HUES6 (cell line): ENCODE measurements at regions not wholly inside any gene's neighbourhood (a gene's known extent, or its start where the extent isn't known, plus 50 kb on each side); places are given as distances from the start of the nearest gene placed in this dataset.
"Not testable (repeated sequence)": the region's sequence is repeated elsewhere in the genome, so short reads cannot be mapped to it uniquely, and the experiment has no call there.

ENCODE experiments used
- H3K27ac ChIP-seq: 2 replicates; pipeline ENCODE4 v1.7.0; 2013; ENCODE audit warnings: low read depth, mild to moderate bottlenecking, low read length, inconsistent platforms
- H3K27me3 ChIP-seq: 2 replicates; pipeline ENCODE4 v1.6.1; 2013; ENCODE audit warnings: low read length; ENCODE audit not compliant: control insufficient read depth, insufficient read depth
- H3K36me3 ChIP-seq: 2 replicates; pipeline ENCODE4 v1.6.1; 2013; ENCODE audit warnings: low read length; ENCODE audit not compliant: control insufficient read depth, insufficient read depth
- H3K4me1 ChIP-seq: 2 replicates; pipeline ENCODE4 v1.6.1; 2013; ENCODE audit warnings: low read length; ENCODE audit not compliant: control insufficient read depth, insufficient read depth
- H3K4me3 ChIP-seq: 2 replicates; pipeline ENCODE4 v1.5.1; 2013; ENCODE audit warnings: low read depth, low read length
- H3K9ac ChIP-seq: one replicate; pipeline ENCODE4 v1.6.1; 2013; ENCODE audit warnings: mild to moderate bottlenecking, low read length
- H3K9me3 ChIP-seq: 2 replicates; pipeline ENCODE4 v1.6.1; 2013; ENCODE audit warnings: low read depth, low read length; ENCODE audit not compliant: control insufficient read depth, insufficient read depth

GRCh38 chr12:127043731-127044130 is 1223.2 kb upstream of the TMEM132C start:
- Histone ChIP-seq H3K27ac (no peak overlapping the region), H3K9ac (no peak overlapping the region), H3K9me3 (no peaks in the 10 kb centered on the region), H3K27me3 (no peaks in the 10 kb centered on the region), H3K4me3 (no peak overlapping the region), H3K36me3 (no peaks in the 10 kb centered on the region), H3K4me1 (no peaks in the 10 kb centered on the region)

GRCh38 chr12:127044836-127045235 is 1222.1 kb upstream of the TMEM132C start:
- H3K9ac ChIP-seq: no peak overlapping the region
- no peaks in the 10 kb centered on the region for H3K9me3 ChIP-seq
- no peak overlapping the region for H3K4me3 ChIP-seq
- no peak overlapping the region for H3K27ac ChIP-seq
- no peaks in the 10 kb centered on the region for H3K4me1 ChIP-seq
- no peaks in the 10 kb centered on the region for H3K36me3 ChIP-seq
- no peaks in the 10 kb centered on the region for H3K27me3 ChIP-seq

GRCh38 chr12:127046467-127046866 is 1220.5 kb upstream of the TMEM132C start:
- Histone ChIP-seq H3K27ac (no peak overlapping the region), H3K9me3 (peaks cover 2% of the 10 kb centered on the region), H3K4me3 (no peak overlapping the region), H3K36me3 (no peaks in the 10 kb centered on the region), H3K27me3 (no peaks in the 10 kb centered on the region), H3K9ac (no peak overlapping the region), H3K4me1 (no peaks in the 10 kb centered on the region)

GRCh38 chr12:127048057-127048456 is 1218.9 kb upstream of the TMEM132C start:
- Histone ChIP-seq H3K27me3 (no peaks in the 10 kb centered on the region), H3K9me3 (peaks cover 5% of the 10 kb centered on the region), H3K4me1 (no peaks in the 10 kb centered on the region), H3K4me3 (no peak overlapping the region), H3K36me3 (no peaks in the 10 kb centered on the region), H3K27ac (no peak overlapping the region), H3K9ac (no peak overlapping the region)

- H3K9me3 ChIP-seq, H3K4me3 ChIP-seq, H3K9ac ChIP-seq, H3K27me3 ChIP-seq, H3K4me1 ChIP-seq, H3K27ac ChIP-seq, H3K36me3 ChIP-seq: not testable (repeated sequence)
These were observed 1218.4 kb upstream of the TMEM132C start for GRCh38 chr12:127048525-127048924.

- no peaks in the 10 kb centered on the region for H3K4me1 ChIP-seq
- H3K27ac ChIP-seq: no peak overlapping the region
- H3K4me3 ChIP-seq: no peak overlapping the region
- H3K27me3 ChIP-seq: no peaks in the 10 kb centered on the region
- no peak overlapping the region for H3K9ac ChIP-seq
- H3K36me3 ChIP-seq: no peaks in the 10 kb centered on the region
- H3K9me3 ChIP-seq: peaks cover 5% of the 10 kb centered on the region
These were observed 1215.8 kb upstream of the TMEM132C start for GRCh38 chr12:127051139-127051538.

- Histone ChIP-seq H3K9ac (no peak overlapping the region), H3K27me3 (no peaks in the 10 kb centered on the region), H3K9me3 (peaks cover 5% of the 10 kb centered on the region), H3K36me3 (no peaks in the 10 kb centered on the region), H3K4me1 (no peaks in the 10 kb centered on the region), H3K4me3 (no peak overlapping the region), H3K27ac (no peak overlapping the region)
These were observed 1214.3 kb upstream of the TMEM132C start for GRCh38 chr12:127052511-127053232.

- Histone ChIP-seq H3K4me3 (no peak overlapping the region), H3K36me3 (no peaks in the 10 kb centered on the region), H3K27ac (no peak overlapping the region), H3K27me3 (no peaks in the 10 kb centered on the region), H3K4me1 (no peaks in the 10 kb centered on the region), H3K9me3 (peaks cover 5% of the 10 kb centered on the region), H3K9ac (no peak overlapping the region)
These were observed 1212.4 kb upstream of the TMEM132C start for GRCh38 chr12:127054531-127054930.

- H3K4me1 ChIP-seq: no peaks in the 10 kb centered on the region
- H3K4me3 ChIP-seq: no peak overlapping the region
- no peaks in the 10 kb centered on the region for H3K36me3 ChIP-seq
- no peaks in the 10 kb centered on the region for H3K9me3 ChIP-seq
- H3K9ac ChIP-seq: no peak overlapping the region
- H3K27me3 ChIP-seq: no peaks in the 10 kb centered on the region
- no peak overlapping the region for H3K27ac ChIP-seq
These were observed 1206.6 kb upstream of the TMEM132C start for GRCh38 chr12:127060310-127060847.

GRCh38 chr12:127060933-127061332 is 1206.0 kb upstream of the TMEM132C start:
- H3K4me1 ChIP-seq: no peaks in the 10 kb centered on the region
- no peak overlapping the region for H3K27ac ChIP-seq
- H3K4me3 ChIP-seq: no peak overlapping the region
- H3K9ac ChIP-seq: no peak overlapping the region
- no peaks in the 10 kb centered on the region for H3K9me3 ChIP-seq
- H3K27me3 ChIP-seq: no peaks in the 10 kb centered on the region
- H3K36me3 ChIP-seq: no peaks in the 10 kb centered on the region

GRCh38 chr12:127063339-127064072 is 1203.5 kb upstream of the TMEM132C start:
- Histone ChIP-seq H3K4me1 (no peaks in the 10 kb centered on the region), H3K9ac (no peak overlapping the region), H3K27ac (no peak overlapping the region), H3K9me3 (no peaks in the 10 kb centered on the region), H3K4me3 (no peak overlapping the region), H3K36me3 (no peaks in the 10 kb centered on the region), H3K27me3 (no peaks in the 10 kb centered on the region)
